ENCODE measurements at regions not wholly inside any gene's neighbourhood (a gene's known extent, or its start where the extent isn't known, plus 50 kb on each side); places are given as distances from the start of the nearest gene placed in this dataset.
"Not testable (repeated sequence)": the region's sequence is repeated elsewhere in the genome, so short reads cannot be mapped to it uniquely, and the experiment has no call there.

GRCh38 chr4:134735901-134736300 lies 534.3 kb upstream of the PABPC4L start:
- no peak for DNase-seq

GRCh38 chr4:134727696-134728095 lies 526.1 kb upstream of the PABPC4L start:
- no peak for DNase-seq

GRCh38 chr4:134722306-134722705 lies 520.7 kb upstream of the PABPC4L start:
- no peak for DNase-seq

GRCh38 chr4:134720030-134720429 lies 518.4 kb upstream of the PABPC4L start:
- DNase-seq: no peak

GRCh38 chr4:134708616-134709015 lies 507.0 kb upstream of the PABPC4L start:
- no peak for DNase-seq

- DNase-seq: no peak
Observed at GRCh38 chr4:134708026-134708425, 506.4 kb upstream of the PABPC4L start.

- DNase-seq: no peak
Observed at GRCh38 chr4:134702374-134702773, 500.8 kb upstream of the PABPC4L start.

- no peak for DNase-seq
Observed at GRCh38 chr4:134700251-134700650, 498.7 kb upstream of the PABPC4L start.

- DNase-seq: not testable (repeated sequence)
Observed at GRCh38 chr4:134698831-134699230, 497.2 kb upstream of the PABPC4L start.

- no peak for DNase-seq
Observed at GRCh38 chr4:134695433-134695832, 493.8 kb upstream of the PABPC4L start.

- no peak for DNase-seq
Observed at GRCh38 chr4:134691915-134692314, 490.3 kb upstream of the PABPC4L start.

GRCh38 chr4:134687646-134688628 lies 486.3 kb upstream of the PABPC4L start:
- no peak for DNase-seq

- DNase-seq: no peak
Observed at GRCh38 chr4:134677209-134677814, 475.7 kb upstream of the PABPC4L start.

GRCh38 chr4:134668237-134668636 lies 466.6 kb upstream of the PABPC4L start:
- DNase-seq: no peak

GRCh38 chr4:134666640-134667039 lies 465.1 kb upstream of the PABPC4L start:
- no peak for DNase-seq

GRCh38 chr4:134665429-134665828 lies 463.8 kb upstream of the PABPC4L start:
- no peak for DNase-seq

GRCh38 chr4:134663742-134664141 lies 462.2 kb upstream of the PABPC4L start:
- DNase-seq: no peak

GRCh38 chr4:134650461-134650860 lies 448.9 kb upstream of the PABPC4L start:
- DNase-seq: no peak

GRCh38 chr4:134645778-134646177 lies 444.2 kb upstream of the PABPC4L start:
- no peak for DNase-seq

GRCh38 chr4:134636338-134637051 lies 434.9 kb upstream of the PABPC4L start:
- no peak for DNase-seq

GRCh38 chr4:134634301-134634700 lies 432.7 kb upstream of the PABPC4L start:
- DNase-seq: no peak

GRCh38 chr4:134632056-134632455 lies 430.5 kb upstream of the PABPC4L start:
- no peak for DNase-seq

All from nucleus accumbens (tissue), 56 donors.